GM13977 (cell line): ENCODE measurements at regions not wholly inside any gene's neighbourhood (a gene's known extent, or its start where the extent isn't known, plus 50 kb on each side); places are given as distances from the start of the nearest gene placed in this dataset.

ENCODE experiments used
- DNase-seq: peaks from one replicate; pipeline ENCODE4 v3.0.0; 2012; ENCODE audit warnings: low spot score
- in situ Hi-C: fragments of 300-500 bp; cut with MboI; formaldehyde crosslinking; loops from one replicate; pipeline ENCODE4 v1.12.0; 2022; ENCODE audit warnings: low sequenced_read_pairs, low pct_unique_long_range_greater_than_20kb, mixed read lengths, inconsistent platforms; ENCODE audit not compliant: unreplicated experiment
- TF ChIP-seq, protein P1 (sequence below): IDR thresholded peaks from 2 replicates; pipeline ENCODE4 v1.5.1; 2012; ENCODE audit warnings: mild to moderate bottlenecking, control low read depth; ENCODE audit not compliant: insufficient read depth; ENCODE audit errors: extremely low read depth, missing control alignments

DNA sequence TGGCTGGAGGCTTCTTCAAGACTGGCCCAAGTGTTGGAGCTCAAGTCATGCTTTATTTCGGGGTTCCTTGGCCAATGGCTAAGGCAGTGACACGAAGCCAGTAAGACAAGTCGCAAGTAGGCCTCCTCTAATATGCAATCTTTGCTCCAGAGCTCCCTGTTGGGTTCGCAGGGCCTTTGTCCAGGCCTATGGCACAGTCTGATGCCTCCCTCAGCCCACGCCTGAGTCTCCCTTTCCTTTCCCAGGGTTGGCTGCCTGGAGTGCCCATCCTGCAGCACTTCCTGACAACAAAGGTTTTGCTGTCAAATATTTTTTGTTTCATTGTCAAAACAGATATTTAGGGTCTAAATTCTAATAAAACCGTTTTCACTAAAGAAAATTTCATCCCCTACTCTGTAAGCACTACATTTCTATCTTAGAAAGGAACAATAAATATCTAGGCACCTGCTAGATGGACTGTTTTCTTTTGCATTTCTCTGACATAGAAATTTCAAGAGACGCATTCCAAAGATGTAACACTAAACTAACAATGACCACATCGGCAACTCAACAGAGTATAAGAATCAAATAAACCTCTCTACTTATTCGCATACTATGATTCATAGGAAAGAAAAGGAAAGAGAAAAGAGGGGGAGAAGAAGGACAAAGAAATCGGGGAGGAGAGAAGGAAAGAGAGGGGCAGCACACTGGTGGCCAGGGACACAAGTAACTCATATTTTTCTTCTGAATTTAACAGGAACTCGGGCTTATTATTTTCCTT lies 393.1 kb upstream of the ATP11B start:
- TF ChIP-seq, protein P1, sequence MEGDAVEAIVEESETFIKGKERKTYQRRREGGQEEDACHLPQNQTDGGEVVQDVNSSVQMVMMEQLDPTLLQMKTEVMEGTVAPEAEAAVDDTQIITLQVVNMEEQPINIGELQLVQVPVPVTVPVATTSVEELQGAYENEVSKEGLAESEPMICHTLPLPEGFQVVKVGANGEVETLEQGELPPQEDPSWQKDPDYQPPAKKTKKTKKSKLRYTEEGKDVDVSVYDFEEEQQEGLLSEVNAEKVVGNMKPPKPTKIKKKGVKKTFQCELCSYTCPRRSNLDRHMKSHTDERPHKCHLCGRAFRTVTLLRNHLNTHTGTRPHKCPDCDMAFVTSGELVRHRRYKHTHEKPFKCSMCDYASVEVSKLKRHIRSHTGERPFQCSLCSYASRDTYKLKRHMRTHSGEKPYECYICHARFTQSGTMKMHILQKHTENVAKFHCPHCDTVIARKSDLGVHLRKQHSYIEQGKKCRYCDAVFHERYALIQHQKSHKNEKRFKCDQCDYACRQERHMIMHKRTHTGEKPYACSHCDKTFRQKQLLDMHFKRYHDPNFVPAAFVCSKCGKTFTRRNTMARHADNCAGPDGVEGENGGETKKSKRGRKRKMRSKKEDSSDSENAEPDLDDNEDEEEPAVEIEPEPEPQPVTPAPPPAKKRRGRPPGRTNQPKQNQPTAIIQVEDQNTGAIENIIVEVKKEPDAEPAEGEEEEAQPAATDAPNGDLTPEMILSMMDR = no peak
- DNase-seq = no peak
- in situ Hi-C loops = no loop called here

DNA sequence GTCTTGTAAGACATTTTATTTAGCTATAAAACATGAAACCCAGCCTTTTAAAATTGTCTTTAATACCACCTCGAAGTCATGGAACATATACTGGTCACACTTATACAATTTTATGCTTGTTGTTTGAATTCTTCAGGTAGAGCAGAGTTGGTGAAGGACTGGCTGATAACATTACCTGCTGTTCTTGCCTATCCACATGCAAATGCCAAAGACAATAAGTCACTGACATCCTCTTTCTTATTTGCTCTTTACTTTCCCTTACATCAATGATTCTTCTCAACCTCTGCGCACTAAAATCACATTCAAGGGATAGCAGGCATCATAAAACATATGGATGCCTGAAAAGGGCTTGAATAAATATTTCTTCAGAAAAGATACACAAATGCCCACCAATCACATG lies 392.5 kb upstream of the ATP11B start:
- DNase-seq = no peak
- in situ Hi-C loops = no loop called here

DNA sequence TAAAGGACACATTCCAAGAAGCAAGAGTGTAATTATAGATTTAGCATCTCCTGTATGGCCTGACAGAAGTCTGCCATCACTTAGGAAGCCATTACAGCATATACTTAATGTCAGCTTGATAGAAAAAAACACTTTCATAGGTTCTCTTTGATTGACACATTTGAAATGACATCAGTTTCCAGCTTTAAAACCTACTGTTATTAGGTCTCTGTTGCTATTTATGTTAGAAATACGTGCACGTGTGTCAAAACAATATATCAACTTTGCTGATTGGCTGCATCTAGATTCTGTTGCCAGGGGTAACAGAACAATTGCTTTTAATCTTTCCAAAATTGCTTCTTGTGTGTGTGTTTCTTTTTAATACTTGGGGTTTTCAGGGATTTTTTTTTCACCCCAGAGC lies 389.3 kb upstream of the ATP11B start:
- in situ Hi-C loops = no loop called here
- TF ChIP-seq, protein P1 = no peak
- no peak for DNase-seq

More for the DNA sequence above, 392.5 kb upstream of the ATP11B start:
- TF ChIP-seq, protein P1 = no peak

DNA sequence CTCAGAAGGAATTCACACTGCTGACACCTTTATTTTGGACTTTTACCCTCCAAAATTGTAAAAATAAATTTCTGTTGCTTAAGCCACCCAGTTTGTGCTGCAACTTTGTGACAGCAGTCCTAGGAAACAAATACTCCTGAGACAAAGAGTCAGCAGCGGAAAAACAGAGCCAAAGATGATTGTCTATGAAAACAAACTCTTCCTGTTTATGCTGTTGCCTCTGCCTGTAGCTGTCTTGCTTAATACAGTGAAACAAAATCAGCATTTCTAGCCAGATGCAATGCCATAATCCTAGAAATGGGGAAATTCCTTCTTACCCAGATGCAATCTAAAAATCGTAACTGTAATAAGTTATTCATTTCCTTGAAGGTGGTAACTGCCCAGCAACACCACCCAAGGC lies 387.5 kb upstream of the ATP11B start:
- DNase-seq = no peak
- in situ Hi-C loops = no loop called here
- TF ChIP-seq, protein P1 = no peak

DNA sequence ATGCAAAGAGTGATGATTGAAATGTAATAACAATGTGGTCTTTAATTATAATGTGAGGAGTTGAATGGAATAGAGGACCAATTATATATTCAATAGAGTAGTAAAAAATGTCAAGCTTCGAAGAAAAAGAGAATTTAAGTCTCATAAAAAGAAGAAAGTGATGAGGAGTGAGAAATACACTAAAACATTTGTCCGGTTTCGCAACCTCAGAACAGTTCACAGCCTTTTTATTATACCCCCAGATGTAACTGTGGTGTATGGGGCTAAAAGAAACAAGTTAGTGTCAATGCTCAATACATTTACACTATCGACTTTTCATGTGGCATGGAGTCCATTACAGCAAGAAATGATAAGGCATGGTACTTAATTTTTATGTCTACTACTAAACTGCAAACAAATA lies 386.5 kb upstream of the ATP11B start:
- no peak for DNase-seq
- in situ Hi-C loops = no loop called here
- TF ChIP-seq, protein P1 = no peak

DNA sequence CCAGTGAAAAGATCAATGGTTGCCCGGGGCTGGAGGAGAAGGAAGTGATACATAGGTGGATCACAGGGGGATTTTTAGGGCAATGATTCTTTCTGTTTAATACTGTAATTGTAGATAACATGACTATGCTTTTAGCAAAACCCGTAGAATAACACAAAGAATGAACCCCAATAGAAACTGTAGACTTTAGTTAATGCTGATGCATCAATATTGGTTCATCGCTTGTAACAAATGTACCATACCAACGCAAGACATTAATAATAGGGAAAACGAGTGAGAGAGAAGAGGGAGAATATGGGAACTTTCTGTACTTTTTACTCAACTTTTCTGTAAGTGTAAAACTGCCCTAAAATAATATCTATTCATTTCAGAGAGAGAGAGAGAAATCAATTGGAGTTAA lies 383.3 kb upstream of the ATP11B start:
- TF ChIP-seq, protein P1 = no peak
- DNase-seq = no peak
- in situ Hi-C loops = no loop called here
